IMR-90 (cell line): ENCODE measurements at regions not wholly inside any gene's neighbourhood (a gene's known extent, or its start where the extent isn't known, plus 50 kb on each side); places are given as distances from the start of the nearest gene placed in this dataset.

ENCODE experiments used
- CTCF ChIP-seq: conservative IDR thresholded peaks from 2 replicates; pipeline ENCODE4 v1.5.1; 2012; ENCODE audit warnings: mild to moderate bottlenecking, low read depth, low read length, improper control_type of control experiment
- RCOR1 ChIP-seq: IDR thresholded peaks from 2 replicates; pipeline ENCODE4 v1.6.1; 2012; ENCODE audit warnings: mild to moderate bottlenecking, low read length, improper control_type of control experiment; ENCODE audit not compliant: insufficient replicate concordance
- RFX5 ChIP-seq: IDR thresholded peaks from 2 replicates; pipeline ENCODE4 v1.8.0; 2012; ENCODE audit warnings: low read depth, mild to moderate bottlenecking, low read length, moderate library complexity

- TF ChIP-seq CTCF: no peak
- no peak for TF ChIP-seq RFX5
- TF ChIP-seq RCOR1: no peak
Measured at GRCh38 chr2:190799999-190800398, 80.6 kb upstream of the GLS start.
